HG03060 (cell line): ENCODE measurements at regions not wholly inside any gene's neighbourhood (a gene's known extent, or its start where the extent isn't known, plus 50 kb on each side); places are given as distances from the start of the nearest gene placed in this dataset.
"Not testable (repeated sequence)": the region's sequence is repeated elsewhere in the genome, so short reads cannot be mapped to it uniquely, and the experiment has no call there.

Experiments used
- ATAC-seq: cut with Tn5 transposase; IDR thresholded peaks from one replicate; pipeline ENCODE4 v1.9.1; 2021; ENCODE audit warnings: low read depth, moderate number of reproducible peaks; ENCODE audit not compliant: unreplicated experiment

DNA sequence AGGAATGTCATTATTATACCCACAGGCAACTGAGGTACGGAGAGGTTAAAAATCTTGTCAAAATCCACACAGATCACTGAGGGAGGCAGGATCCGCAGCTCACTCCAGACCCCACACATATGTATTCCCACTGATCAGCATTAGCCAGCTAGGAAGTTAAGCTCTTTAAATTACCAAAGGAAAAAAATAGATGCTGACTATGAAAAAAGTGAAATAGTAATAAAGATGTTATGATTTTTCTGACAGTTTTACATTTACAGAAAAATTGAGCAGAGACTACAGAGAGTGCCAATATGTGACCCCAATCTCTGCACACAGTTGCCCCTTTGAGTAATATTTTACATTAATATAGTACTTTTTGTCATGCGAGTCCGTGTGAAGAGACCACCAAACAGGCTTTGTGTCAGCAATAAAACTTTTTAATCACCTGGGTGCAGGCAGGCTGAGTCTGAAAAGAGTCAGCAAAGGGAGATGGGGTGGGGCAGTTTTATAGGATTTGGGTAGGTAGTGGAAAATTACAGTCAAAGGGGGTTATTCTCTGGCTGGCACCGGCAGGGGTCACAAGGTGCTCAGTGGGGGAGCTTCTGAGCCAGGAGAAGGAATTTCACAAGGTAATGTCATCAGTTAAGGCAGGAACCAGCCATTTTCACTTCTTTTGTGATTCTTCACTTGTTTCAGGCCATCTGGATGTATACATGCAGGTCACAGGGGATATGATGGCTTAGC lies 61.9 kb upstream of the NAA35 start:
- not testable (repeated sequence) for ATAC-seq

DNA sequence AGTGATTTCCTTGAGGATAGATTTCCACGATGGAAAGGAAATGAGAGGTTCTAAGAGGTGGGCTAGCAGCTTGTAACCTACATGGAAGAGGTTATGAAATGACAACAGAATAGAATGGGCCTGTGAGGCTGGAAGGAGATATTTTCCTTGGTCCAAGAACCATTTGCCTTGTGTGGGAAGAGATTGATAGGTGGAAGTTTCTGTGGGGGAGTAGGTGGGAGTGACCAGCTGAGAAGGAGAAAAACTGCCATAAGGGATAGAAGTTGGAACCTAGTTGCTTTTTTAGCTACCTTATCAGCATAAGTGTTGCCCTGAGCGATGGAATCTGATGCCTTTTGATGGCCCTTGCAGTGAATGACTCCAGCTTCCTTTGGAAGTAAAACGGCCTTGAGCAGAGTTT lies 60.4 kb upstream of the NAA35 start:
- ATAC-seq = not testable (repeated sequence)

DNA sequence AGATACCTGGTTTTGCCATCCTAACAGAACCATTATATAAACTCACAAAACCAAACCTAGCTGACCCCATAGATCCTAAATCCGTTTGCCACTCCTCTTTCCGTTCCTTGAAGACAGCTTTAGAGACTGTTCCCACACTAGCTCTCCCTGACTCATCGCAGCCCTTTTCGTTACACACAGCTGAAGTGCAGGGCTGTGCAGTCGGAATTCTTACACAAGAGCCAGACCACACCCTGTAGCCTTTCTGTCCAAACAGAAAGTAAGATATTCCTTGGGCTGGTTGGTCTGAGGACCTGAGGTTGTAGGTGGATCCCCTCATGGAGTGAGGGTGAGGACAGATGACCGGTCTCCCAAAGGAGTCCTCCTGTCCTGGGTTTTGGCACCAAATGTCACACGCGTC lies 56.7 kb upstream of the NAA35 start:
- no peak for ATAC-seq

- ATAC-seq = no peak
These were observed 50.0 kb upstream of the NAA35 start for GRCh38 chr9:85890962-85891361.
